ENCODE measurements at regions not wholly inside any gene's neighbourhood (a gene's known extent, or its start where the extent isn't known, plus 50 kb on each side); places are given as distances from the start of the nearest gene placed in this dataset.
"Not testable (repeated sequence)": the region's sequence is repeated elsewhere in the genome, so short reads cannot be mapped to it uniquely, and the experiment has no call there.

DNA sequence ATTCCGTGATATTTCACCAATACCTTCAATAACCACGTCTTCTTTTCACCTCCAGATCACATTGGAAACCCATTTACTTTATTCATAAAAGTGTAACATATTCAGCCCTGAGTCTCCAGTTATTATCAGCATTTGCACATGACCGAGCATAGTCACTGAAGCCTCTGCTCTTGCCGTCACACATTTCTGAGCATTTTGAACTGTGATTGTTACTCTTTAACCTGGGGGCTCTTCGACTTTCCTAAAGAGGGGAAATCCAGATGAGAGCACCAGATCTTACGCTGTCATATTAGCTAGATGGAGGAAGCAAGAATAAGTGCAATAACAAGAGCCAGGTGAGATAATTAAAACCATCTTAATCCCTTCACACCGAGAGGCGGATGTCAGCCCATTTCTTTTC, 260.0 kb upstream of the NRP1 start:
- H3K36me3 ChIP-seq (ENCODE audit: control insufficient read depth, insufficient read depth, low read length), result no peaks in the 10 kb centered on the region
- WGBS, 2 experiments (ENCODE audit: insufficient coverage in 2 of 2), result 91 to 95% methylated on average over 5 of the region's 8 CpGs

DNA sequence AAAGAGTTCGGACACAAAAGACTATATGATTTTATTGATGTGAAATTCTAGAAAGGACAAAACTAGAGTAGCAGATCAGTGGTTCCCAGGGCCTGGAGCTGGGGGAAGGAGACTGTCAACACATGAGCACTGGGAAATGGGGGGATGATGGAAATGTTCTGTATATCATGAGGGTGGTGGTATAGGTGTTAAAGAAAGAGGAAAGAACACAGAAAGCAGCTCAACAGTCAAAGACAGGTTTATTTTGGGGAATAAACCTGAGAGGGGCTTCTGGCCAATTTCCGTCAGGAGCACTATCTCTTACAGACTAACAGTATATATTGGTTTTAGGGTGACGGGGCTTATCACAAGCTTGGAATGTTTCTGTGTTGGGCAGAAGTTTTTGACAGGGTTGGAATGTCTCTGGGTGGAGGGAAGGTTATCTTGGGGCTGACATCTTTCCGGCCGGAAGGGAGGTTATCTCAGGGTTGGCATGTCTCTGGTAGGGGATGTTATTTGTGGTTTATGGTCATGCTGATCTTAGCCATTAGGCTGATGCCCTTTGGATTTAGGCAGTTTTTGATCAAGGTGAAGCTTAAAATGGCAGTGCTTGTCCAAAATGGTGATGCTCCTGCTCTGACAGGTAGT, 254.6 kb upstream of the NRP1 start:
- Histone ChIP-seq H3K27ac (ENCODE audit: low read depth, low read length, severe bottlenecking) (no peak overlapping the region), H3K36me3 (ENCODE audit: control insufficient read depth, insufficient read depth, low read length) (no peaks in the 10 kb centered on the region), H3K4me1 (ENCODE audit: control insufficient read depth, insufficient read depth, low read length, poor library complexity, severe bottlenecking) (no peaks in the 10 kb centered on the region), H3K4me3 (ENCODE audit: extremely low read depth, insufficient read depth, low read length, poor library complexity, severe bottlenecking) (no peak overlapping the region), H3K9me3 (ENCODE audit: control insufficient read depth, low read length) (peaks cover 12% of the 10 kb centered on the region)
- WGBS, 2 experiments (ENCODE audit: insufficient coverage in 2 of 2), result 83 to 100% methylated on average over 2 of the region's 5 CpGs

More for the DNA sequence above, 260.0 kb upstream of the NRP1 start:
- no peak overlapping the region for H3K4me3 ChIP-seq (ENCODE audit: extremely low read depth, insufficient read depth, low read length, poor library complexity, severe bottlenecking)
- H3K9me3 ChIP-seq (ENCODE audit: control insufficient read depth, low read length), result peaks cover 5% of the 10 kb centered on the region
- H3K27ac ChIP-seq (ENCODE audit: low read depth, low read length, severe bottlenecking), result no peak overlapping the region
- no peaks in the 10 kb centered on the region for H3K4me1 ChIP-seq (ENCODE audit: control insufficient read depth, insufficient read depth, low read length, poor library complexity, severe bottlenecking)

DNA sequence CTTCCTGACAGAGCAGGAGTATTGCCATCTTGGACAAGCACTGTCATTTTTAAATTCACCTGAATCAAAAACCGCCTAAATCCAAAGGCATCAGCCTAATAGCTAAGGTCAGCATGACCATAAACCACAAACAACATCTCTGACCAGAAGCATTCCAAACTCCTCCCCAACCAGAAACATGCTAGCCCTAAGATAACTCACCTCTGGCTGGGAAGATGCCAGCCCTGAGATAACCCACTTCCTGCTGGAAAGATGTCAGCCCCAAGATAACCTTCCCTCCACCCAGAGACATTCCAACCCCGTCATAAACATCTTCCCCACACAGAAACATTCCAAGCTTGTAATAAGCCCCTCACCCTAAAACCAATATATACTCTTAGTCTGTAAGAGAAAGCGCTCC, 250.1 kb upstream of the NRP1 start:
- not testable (repeated sequence) for H3K36me3 ChIP-seq (ENCODE audit: control insufficient read depth, insufficient read depth, low read length)
- WGBS, 2 experiments (ENCODE audit: insufficient coverage in 2 of 2), result 64 to 67% methylated on average over 3 of the region's 3 CpGs

DNA sequence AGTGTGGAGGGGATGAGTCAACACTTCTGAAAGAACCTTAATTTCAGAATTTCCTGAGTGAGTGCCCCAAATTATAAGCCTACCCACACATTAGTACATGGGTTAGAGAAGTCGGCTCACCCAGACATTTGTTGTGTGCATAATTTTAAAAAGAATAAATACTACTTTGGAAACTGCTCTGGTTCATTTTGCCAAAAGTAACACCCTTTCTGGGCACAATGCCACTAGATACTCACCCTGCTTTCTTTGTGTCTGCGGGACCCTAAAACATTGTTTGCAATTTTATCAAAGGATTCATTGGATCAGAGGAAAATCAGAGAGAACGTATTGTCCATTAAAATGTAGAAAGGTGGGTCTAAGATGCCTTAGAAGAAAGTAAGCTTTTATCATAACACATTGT, 245.5 kb upstream of the NRP1 start:
- H3K27ac ChIP-seq (ENCODE audit: low read depth, low read length, severe bottlenecking), result no peak overlapping the region
- H3K4me3 ChIP-seq (ENCODE audit: extremely low read depth, insufficient read depth, low read length, poor library complexity, severe bottlenecking), result no peak overlapping the region
- H3K9me3 ChIP-seq (ENCODE audit: control insufficient read depth, low read length), result no peaks in the 10 kb centered on the region
- H3K36me3 ChIP-seq (ENCODE audit: control insufficient read depth, insufficient read depth, low read length), result no peaks in the 10 kb centered on the region
- 80% methylated on average over 1 of the region's 3 CpGs; no CpG with 5 or more reads in 1 of the 2 experiments for WGBS, 2 experiments (ENCODE audit: insufficient coverage in 2 of 2)
- H3K4me1 ChIP-seq (ENCODE audit: control insufficient read depth, insufficient read depth, low read length, poor library complexity, severe bottlenecking), result no peaks in the 10 kb centered on the region

More for the DNA sequence above, 250.1 kb upstream of the NRP1 start:
- not testable (repeated sequence) for H3K9me3 ChIP-seq (ENCODE audit: control insufficient read depth, low read length); H3K4me1 ChIP-seq (ENCODE audit: control insufficient read depth, insufficient read depth, low read length, poor library complexity, severe bottlenecking); H3K4me3 ChIP-seq (ENCODE audit: extremely low read depth, insufficient read depth, low read length, poor library complexity, severe bottlenecking); H3K27ac ChIP-seq (ENCODE audit: low read depth, low read length, severe bottlenecking)

DNA sequence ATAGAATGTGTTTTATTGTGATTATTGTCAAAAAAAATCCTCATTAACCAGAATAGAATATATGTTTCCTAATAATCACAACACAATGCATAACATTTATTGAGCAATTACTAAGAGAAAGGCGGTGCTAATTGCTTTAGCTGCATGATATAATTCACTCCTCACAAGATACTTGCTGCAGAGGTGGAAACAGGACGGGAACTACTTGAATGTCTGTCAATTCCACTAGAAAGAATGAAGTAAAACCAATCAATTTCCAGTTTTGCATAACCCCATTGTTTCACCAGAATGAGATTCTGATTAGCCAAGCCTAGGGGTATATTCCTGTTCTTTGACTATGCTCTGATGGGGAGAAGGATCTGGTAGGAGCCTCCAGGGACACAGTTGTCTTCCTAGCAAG, 239.1 kb upstream of the NRP1 start:
- Histone ChIP-seq H3K4me3 (ENCODE audit: extremely low read depth, insufficient read depth, low read length, poor library complexity, severe bottlenecking) (no peak overlapping the region), H3K36me3 (ENCODE audit: control insufficient read depth, insufficient read depth, low read length) (no peaks in the 10 kb centered on the region), H3K4me1 (ENCODE audit: control insufficient read depth, insufficient read depth, low read length, poor library complexity, severe bottlenecking) (no peaks in the 10 kb centered on the region), H3K27ac (ENCODE audit: low read depth, low read length, severe bottlenecking) (no peak overlapping the region), H3K9me3 (ENCODE audit: control insufficient read depth, low read length) (no peaks in the 10 kb centered on the region)
- WGBS, 2 experiments (ENCODE audit: insufficient coverage in 2 of 2), result 92 to 100% methylated on average over 1 to 2 of the region's 2 CpGs

DNA sequence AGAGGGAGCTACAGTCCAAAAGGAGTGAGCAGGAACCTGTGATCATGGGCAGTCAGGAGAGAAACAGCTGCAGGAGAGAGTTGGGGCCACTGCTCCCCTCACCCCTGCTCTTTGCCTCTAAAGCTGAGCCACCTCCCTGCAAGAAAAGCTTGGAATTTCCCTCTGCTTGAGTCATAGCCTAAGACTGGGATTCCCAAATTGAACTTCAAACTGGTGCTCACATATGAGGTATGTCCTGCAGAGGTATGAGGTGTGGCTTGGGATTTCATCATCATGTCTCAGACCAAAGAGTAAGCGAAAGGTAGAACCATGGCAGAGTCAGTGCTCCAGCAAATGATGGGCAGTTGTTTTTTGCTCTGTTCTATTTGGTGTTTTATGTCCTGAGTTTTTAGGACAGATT, 237.1 kb upstream of the NRP1 start:
- H3K9me3 ChIP-seq (ENCODE audit: control insufficient read depth, low read length), result no peaks in the 10 kb centered on the region
- WGBS, 2 experiments (ENCODE audit: insufficient coverage in 2 of 2), result 80 to 100% methylated on average over 1 of the region's 1 CpG
- H3K27ac ChIP-seq (ENCODE audit: low read depth, low read length, severe bottlenecking), result no peak overlapping the region
- H3K36me3 ChIP-seq (ENCODE audit: control insufficient read depth, insufficient read depth, low read length), result no peaks in the 10 kb centered on the region
- no peak overlapping the region for H3K4me3 ChIP-seq (ENCODE audit: extremely low read depth, insufficient read depth, low read length, poor library complexity, severe bottlenecking)
- no peaks in the 10 kb centered on the region for H3K4me1 ChIP-seq (ENCODE audit: control insufficient read depth, insufficient read depth, low read length, poor library complexity, severe bottlenecking)

DNA sequence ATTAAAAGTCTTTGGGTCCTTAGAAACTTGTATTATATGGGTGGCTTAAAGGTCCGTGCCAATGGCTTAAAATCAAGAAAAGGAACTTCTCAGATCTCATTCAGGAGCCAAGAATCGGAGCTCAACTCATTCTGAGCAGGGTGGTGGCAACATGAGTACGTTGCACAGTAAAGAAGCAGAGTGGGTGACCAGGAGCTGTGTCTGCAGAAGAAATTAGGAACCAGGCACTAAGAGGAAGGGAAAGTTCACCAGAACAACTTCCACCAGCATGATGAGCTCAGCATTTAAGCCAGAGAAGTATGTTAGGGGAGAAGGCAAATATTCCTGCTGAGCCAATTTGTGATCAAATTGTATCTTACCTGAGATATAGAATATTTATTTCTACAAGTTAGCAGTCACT, 236.0 kb upstream of the NRP1 start:
- Histone ChIP-seq H3K4me1 (ENCODE audit: control insufficient read depth, insufficient read depth, low read length, poor library complexity, severe bottlenecking) (peaks cover 5% of the 10 kb centered on the region), H3K36me3 (ENCODE audit: control insufficient read depth, insufficient read depth, low read length) (no peaks in the 10 kb centered on the region), H3K27ac (ENCODE audit: low read depth, low read length, severe bottlenecking) (no peak overlapping the region), H3K9me3 (ENCODE audit: control insufficient read depth, low read length) (no peaks in the 10 kb centered on the region), H3K4me3 (ENCODE audit: extremely low read depth, insufficient read depth, low read length, poor library complexity, severe bottlenecking) (no peak overlapping the region)
- WGBS, 2 experiments (ENCODE audit: insufficient coverage in 2 of 2), result 79 to 92% methylated on average over 3 of the region's 3 CpGs

DNA sequence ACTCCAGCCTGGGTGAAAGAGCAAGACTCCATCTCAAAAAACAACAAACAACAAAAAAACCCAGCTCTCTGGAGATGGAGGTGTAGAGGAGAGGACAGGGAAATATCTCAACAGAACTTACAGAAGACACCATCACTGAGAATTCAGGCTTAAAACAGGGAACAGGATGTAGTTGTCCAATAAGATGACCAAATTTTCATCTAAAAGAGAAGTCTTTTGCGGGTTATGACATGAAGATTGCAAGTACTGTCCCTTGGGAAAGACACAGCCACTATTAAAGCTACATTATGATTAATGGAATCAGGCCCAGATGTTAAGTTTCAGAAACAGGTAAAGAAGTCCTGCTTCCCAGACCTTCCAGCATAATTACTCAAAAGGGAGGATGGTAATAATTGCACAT, 235.2 kb upstream of the NRP1 start:
- Histone ChIP-seq H3K4me3 (ENCODE audit: extremely low read depth, insufficient read depth, low read length, poor library complexity, severe bottlenecking) (no peak overlapping the region), H3K4me1 (ENCODE audit: control insufficient read depth, insufficient read depth, low read length, poor library complexity, severe bottlenecking) (peaks cover 5% of the 10 kb centered on the region), H3K36me3 (ENCODE audit: control insufficient read depth, insufficient read depth, low read length) (no peaks in the 10 kb centered on the region), H3K9me3 (ENCODE audit: control insufficient read depth, low read length) (no peaks in the 10 kb centered on the region), H3K27ac (ENCODE audit: low read depth, low read length, severe bottlenecking) (no peak overlapping the region)
- WGBS, 2 experiments (ENCODE audit: insufficient coverage in 2 of 2), result no CpG with 5 or more reads among the region's 1 CpG

DNA sequence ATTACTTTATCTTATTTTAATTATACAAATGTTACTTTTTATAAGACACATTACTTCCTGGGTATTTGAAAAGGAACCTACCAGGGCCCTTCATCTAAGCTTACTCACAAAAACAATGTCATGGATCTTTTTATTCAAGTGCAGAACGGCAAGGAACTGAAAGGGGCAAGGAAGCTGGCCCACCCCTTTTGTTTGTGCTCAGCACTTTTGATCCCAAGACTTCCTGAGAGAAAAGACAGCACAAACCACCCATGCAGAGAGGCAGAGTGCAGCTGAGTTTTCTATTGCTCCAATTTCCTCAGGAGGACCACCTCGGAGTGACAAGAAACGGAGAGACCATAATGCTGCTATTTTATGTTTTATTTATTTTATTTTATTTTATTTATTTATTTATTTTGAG, 232.0 kb upstream of the NRP1 start:
- H3K4me1 ChIP-seq (ENCODE audit: control insufficient read depth, insufficient read depth, low read length, poor library complexity, severe bottlenecking), result peaks cover 5% of the 10 kb centered on the region
- no peaks in the 10 kb centered on the region for H3K9me3 ChIP-seq (ENCODE audit: control insufficient read depth, low read length)
- H3K4me3 ChIP-seq (ENCODE audit: extremely low read depth, insufficient read depth, low read length, poor library complexity, severe bottlenecking), result no peak overlapping the region
- 40% methylated on average over 1 of the region's 3 CpGs; no CpG with 5 or more reads in 1 of the 2 experiments for WGBS, 2 experiments (ENCODE audit: insufficient coverage in 2 of 2)
- no peaks in the 10 kb centered on the region for H3K36me3 ChIP-seq (ENCODE audit: control insufficient read depth, insufficient read depth, low read length)
- no peak overlapping the region for H3K27ac ChIP-seq (ENCODE audit: low read depth, low read length, severe bottlenecking)

DNA sequence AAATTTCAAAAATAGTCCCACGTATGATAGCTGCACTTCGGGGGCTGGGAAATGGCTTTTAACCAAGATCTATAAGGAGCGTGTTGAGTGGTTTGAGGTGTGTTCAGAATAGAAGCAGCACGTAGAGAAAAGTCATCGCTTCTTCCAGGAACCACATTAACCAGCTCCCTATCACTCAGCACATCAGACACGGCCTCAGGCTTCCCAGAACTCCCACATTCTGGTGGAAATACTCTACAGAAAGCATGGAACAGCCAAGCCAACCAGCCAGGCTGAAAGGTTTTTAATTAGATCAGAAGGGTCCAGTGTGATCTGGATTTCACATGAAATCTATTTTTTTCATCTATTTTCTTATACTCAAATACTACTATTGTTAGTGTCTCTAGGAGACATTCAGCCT, 231.5 kb upstream of the NRP1 start:
- 73 to 100% methylated on average over 2 to 3 of the region's 6 CpGs for WGBS, 2 experiments (ENCODE audit: insufficient coverage in 2 of 2)
- H3K27ac ChIP-seq (ENCODE audit: low read depth, low read length, severe bottlenecking), result no peak overlapping the region

DNA sequence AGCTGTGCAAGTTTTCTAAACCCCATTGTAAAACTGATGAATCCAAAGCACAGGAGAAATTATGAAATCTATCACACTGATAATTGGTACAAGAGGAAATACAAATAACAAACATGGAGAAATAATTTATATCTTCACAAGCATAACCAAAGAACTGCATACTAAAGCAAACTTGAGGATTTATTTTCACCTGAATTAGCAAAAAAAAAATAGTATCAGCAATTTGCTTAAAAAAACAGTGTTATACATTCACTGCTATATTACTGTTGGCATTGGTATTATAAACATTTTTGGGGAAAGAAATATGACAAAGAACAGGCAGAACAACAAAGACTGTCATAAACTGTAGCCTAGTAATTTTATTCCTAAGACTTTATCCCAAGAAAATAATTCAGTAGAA, 230.8 kb upstream of the NRP1 start:
- no peak overlapping the region for H3K4me3 ChIP-seq (ENCODE audit: extremely low read depth, insufficient read depth, low read length, poor library complexity, severe bottlenecking)
- H3K36me3 ChIP-seq (ENCODE audit: control insufficient read depth, insufficient read depth, low read length), result no peaks in the 10 kb centered on the region
- no peak overlapping the region for H3K27ac ChIP-seq (ENCODE audit: low read depth, low read length, severe bottlenecking)
- H3K4me1 ChIP-seq (ENCODE audit: control insufficient read depth, insufficient read depth, low read length, poor library complexity, severe bottlenecking), result peaks cover 5% of the 10 kb centered on the region
- H3K9me3 ChIP-seq (ENCODE audit: control insufficient read depth, low read length), result no peaks in the 10 kb centered on the region

More for the DNA sequence above, 231.5 kb upstream of the NRP1 start:
- peaks cover 5% of the 10 kb centered on the region for H3K4me1 ChIP-seq (ENCODE audit: control insufficient read depth, insufficient read depth, low read length, poor library complexity, severe bottlenecking)
- no peaks in the 10 kb centered on the region for H3K9me3 ChIP-seq (ENCODE audit: control insufficient read depth, low read length)
- H3K4me3 ChIP-seq (ENCODE audit: extremely low read depth, insufficient read depth, low read length, poor library complexity, severe bottlenecking), result no peak overlapping the region
- H3K36me3 ChIP-seq (ENCODE audit: control insufficient read depth, insufficient read depth, low read length), result no peaks in the 10 kb centered on the region
